IMR-90 (cell line): ENCODE measurements at regions not wholly inside any gene's neighbourhood (a gene's known extent, or its start where the extent isn't known, plus 50 kb on each side); places are given as distances from the start of the nearest gene placed in this dataset.

Experiments
- ATAC-seq: fragments of 200-7000 bp; cut with Tn5 transposase; 2 replicates; pipeline ENCODE4 v1.9.1; 2020; ENCODE audit warnings: low read depth, mild to moderate bottlenecking, moderate library complexity
- BruUV-seq: library from RNA; stranded (reverse); fragments of 400-500 nt; replicated peaks from 2 replicates; lab custom pipeline; 2021; lab: Mats Ljungman, UMichigan
- CTCF ChIA-PET: fragments of 300-600 bp; formaldehyde crosslinking; extraction: SDS; loops from one replicate; lab custom pipeline; 2021; ENCODE audit warnings: antibody characterized with exemption; lab: Yijun Ruan, JAX
- POLR2A ChIA-PET: fragments of 300-600 bp; sonication (Branson Sonifier 250); formaldehyde crosslinking; loops from one replicate; lab custom pipeline; 2022; ENCODE audit warnings: antibody characterized with exemption; ENCODE audit not compliant: unreplicated experiment; lab: Charles Lee
- DNase-seq: peaks from one replicate; pipeline ENCODE4 v3.0.0; 2013
- H2AFZ ChIP-seq: replicated peaks from 2 replicates; pipeline ENCODE3; 2013; ENCODE audit warnings: low read length, mild to moderate bottlenecking; ENCODE audit not compliant: poor library complexity
- H2AK5ac ChIP-seq: 2 replicates; pipeline ENCODE4 v1.6.1; 2013; ENCODE audit warnings: low read depth, low read length, inconsistent platforms
- H2AK9ac ChIP-seq: replicated peaks from 2 replicates; pipeline ENCODE3; 2013; ENCODE audit warnings: mild to moderate bottlenecking, low read depth, low read length, moderate library complexity; ENCODE audit not compliant: poor library complexity
- H2BK120ac ChIP-seq: 2 replicates; pipeline ENCODE4 v1.6.1; 2013; ENCODE audit warnings: low read depth, low read length, inconsistent platforms
- H2BK15ac ChIP-seq: 3 replicates; pipeline ENCODE4 v1.6.1; 2013; ENCODE audit warnings: low read depth, low read length, inconsistent platforms
- H2BK20ac ChIP-seq: 2 replicates; pipeline ENCODE4 v1.6.1; 2013; ENCODE audit warnings: low read depth, mild to moderate bottlenecking, inconsistent platforms, low read length, moderate library complexity
- H2BK5ac ChIP-seq: 2 replicates; pipeline ENCODE4 v1.6.1; 2013; ENCODE audit warnings: mild to moderate bottlenecking, low read depth, low read length, inconsistent platforms; ENCODE audit not compliant: poor library complexity, severe bottlenecking
- H3K14ac ChIP-seq: replicated peaks from 2 replicates; pipeline ENCODE4 v1.6.1; 2013; ENCODE audit warnings: low read depth, low read length, inconsistent platforms
- H3K18ac ChIP-seq: 2 replicates; pipeline ENCODE4 v1.6.1; 2013; ENCODE audit warnings: low read depth, low read length, control low read depth
- H3K23ac ChIP-seq: 2 replicates; pipeline ENCODE4 v1.6.1; 2013; ENCODE audit warnings: low read depth, low read length, inconsistent platforms
- H3K27ac ChIP-seq: 2 replicates; pipeline ENCODE4 v1.5.1; 2013; ENCODE audit warnings: mild to moderate bottlenecking, control low read depth, low read length; ENCODE audit not compliant: insufficient read depth
- H3K27me3 ChIP-seq: 2 replicates; pipeline ENCODE4 v1.6.1; 2013; ENCODE audit warnings: low read length; ENCODE audit not compliant: control insufficient read depth, insufficient read depth
- H3K36me3 ChIP-seq: 2 replicates; pipeline ENCODE4 v1.6.1; 2013; ENCODE audit warnings: low read length, mixed read lengths; ENCODE audit not compliant: control insufficient read depth, insufficient read depth
- H3K4ac ChIP-seq: 2 replicates; pipeline ENCODE4 v1.6.1; 2013; ENCODE audit warnings: low read depth, low read length, inconsistent platforms
- H3K4me1 ChIP-seq: 2 replicates; pipeline ENCODE4 v1.6.1; 2013; ENCODE audit warnings: low read length, mixed read lengths; ENCODE audit not compliant: control insufficient read depth, insufficient read depth
- H3K4me2 ChIP-seq: 2 replicates; pipeline ENCODE4 v1.6.1; 2013; ENCODE audit warnings: low read depth, mild to moderate bottlenecking, control low read depth, low read length, moderate library complexity
- H3K4me3 ChIP-seq: 2 replicates; pipeline ENCODE4 v1.5.1; 2013; ENCODE audit warnings: low read depth, mild to moderate bottlenecking, control low read depth, low read length, moderate library complexity; ENCODE audit not compliant: insufficient read depth
- H3K56ac ChIP-seq: 2 replicates; pipeline ENCODE4 v1.6.1; 2013; ENCODE audit warnings: low read length, inconsistent platforms; ENCODE audit not compliant: insufficient read depth; ENCODE audit errors: extremely low read depth
- H3K79me1 ChIP-seq, 2 experiments: 2 replicates each; pipeline ENCODE4 v1.6.1; 2013; ENCODE audit warnings: low read length in 2 of 2, inconsistent platforms in 1 of 2, low read depth in 1 of 2
- H3K9ac ChIP-seq: 2 replicates; pipeline ENCODE4 v1.6.1; 2013; ENCODE audit warnings: low read depth, low read length, control low read depth
- H3K9me1 ChIP-seq: 2 replicates; pipeline ENCODE4 v1.6.1; 2013; ENCODE audit warnings: low read length, inconsistent platforms; ENCODE audit not compliant: insufficient read depth
- H3K9me3 ChIP-seq: 2 replicates; pipeline ENCODE4 v1.6.1; 2013; ENCODE audit warnings: low read length; ENCODE audit not compliant: control insufficient read depth, insufficient read depth
- H4K20me1 ChIP-seq: 2 replicates; pipeline ENCODE4 v1.6.1; 2013; ENCODE audit warnings: low read length, inconsistent platforms; ENCODE audit not compliant: insufficient read depth
- H4K5ac ChIP-seq: 2 replicates; pipeline ENCODE4 v1.6.1; 2013; ENCODE audit warnings: mild to moderate bottlenecking, low read depth, low read length, control low read depth
- H4K8ac ChIP-seq, 2 experiments: 2 replicates each; pipeline ENCODE4 v1.6.1; 2013; ENCODE audit warnings: low read depth in 2 of 2, low read length in 2 of 2, control low read depth in 1 of 2, inconsistent platforms in 1 of 2
- H4K91ac ChIP-seq: 2 replicates; pipeline ENCODE4 v1.6.1; 2013; ENCODE audit warnings: low read depth, low read length, inconsistent platforms; ENCODE audit not compliant: insufficient read depth
- BHLHE40 ChIP-seq: fragments of 150-350 bp; IDR thresholded peaks from 2 replicates; pipeline ENCODE4 v1.6.1; 2016; ENCODE audit warnings: mild to moderate bottlenecking, low read depth, low read length
- FOS ChIP-seq: fragments of 150-350 bp; IDR thresholded peaks from 2 replicates; pipeline ENCODE4 v1.6.1; 2016; ENCODE audit warnings: low read depth, low read length
- MAFK ChIP-seq: IDR thresholded peaks from 2 replicates; pipeline ENCODE4 v1.6.1; 2012; ENCODE audit warnings: low read depth, low read length, improper control_type of control experiment
- MAZ ChIP-seq: IDR thresholded peaks from 2 replicates; pipeline ENCODE4 v1.6.1; 2012; ENCODE audit warnings: low read depth, mild to moderate bottlenecking, low read length, improper control_type of control experiment, moderate library complexity, borderline replicate concordance
- POLR2A ChIP-seq: IDR thresholded peaks from 2 replicates; pipeline ENCODE4 v1.6.1; 2012; ENCODE audit warnings: mild to moderate bottlenecking, low read depth, low read length
- RFX5 ChIP-seq: IDR thresholded peaks from 2 replicates; pipeline ENCODE4 v1.8.0; 2012; ENCODE audit warnings: low read depth, mild to moderate bottlenecking, low read length, moderate library complexity
- USF2 ChIP-seq: fragments of 150-350 bp; IDR thresholded peaks from 2 replicates; pipeline ENCODE4 v1.6.1; 2017; ENCODE audit warnings: mild to moderate bottlenecking, antibody characterized with exemption, low read length, low read depth
- WGBS, 2 experiments: methylation state at CpG; one replicate each; pipeline versions ENCODE4 v1.1.5 to v1.1.7; 2013; ENCODE audit warnings: missing lambda C conversion rate in 2 of 2; ENCODE audit not compliant: insufficient read length in 1 of 2; ENCODE audit errors: extremely low coverage in 2 of 2; 5-methylcytosine and 5-hydroxymethylcytosine counted together
- dilution Hi-C: fragments of 300-500 bp; cut with HindIII; formaldehyde crosslinking; loops from one replicate; pipeline ENCODE4 v1.14.3; 2018; ENCODE audit warnings: low sequenced_read_pairs; ENCODE audit not compliant: unreplicated experiment
- in situ Hi-C: fragments of 300-500 bp; cut with MboI; formaldehyde crosslinking; loops from 3 replicates; pipeline ENCODE4 v1.14.3; 2019; ENCODE audit warnings: low sequenced_read_pairs, inconsistent platforms, mixed read lengths
- intact Hi-C: fragments of 100-400 bp; cut with micrococcal nuclease; formaldehyde crosslinking; loops from 2 replicates; pipeline ENCODE4 v1.10.0; 2022

DNA sequence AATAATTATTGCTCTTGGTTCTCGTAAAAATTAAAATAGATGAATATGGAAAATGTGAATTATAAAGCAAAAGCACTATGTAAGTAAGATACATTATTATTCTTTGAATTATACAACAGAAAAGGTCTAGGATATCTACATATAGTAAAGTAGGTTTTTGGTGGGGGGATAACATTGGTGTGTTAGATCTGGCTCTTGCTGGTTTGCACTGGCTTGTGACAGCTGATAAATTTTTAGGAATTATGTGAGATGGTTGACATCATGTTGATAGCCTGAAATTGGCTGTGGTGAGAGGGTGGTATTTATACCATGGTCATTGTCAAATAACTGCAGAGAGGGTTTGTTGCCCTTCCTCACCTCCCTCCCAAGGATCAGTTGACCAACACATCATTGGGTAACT, 50.7 kb upstream of the BTG1 start:
- H3K4me1 ChIP-seq, result no peaks in the 10 kb centered on the region
- no peak overlapping the region for H3K23ac ChIP-seq
- dilution Hi-C loops, result no loop called here
- H2AK9ac ChIP-seq, result no peak overlapping the region
- H3K27me3 ChIP-seq, result no peaks in the 10 kb centered on the region; the same call in 1 of the 2 replicates
- H3K4me3 ChIP-seq, result no peak overlapping the region
- H2BK15ac ChIP-seq, result no peak overlapping the region
- H2AFZ ChIP-seq, result no peak overlapping the region
- ChIA-PET POLR2A (no interaction called here), CTCF (interaction anchor here (0.5 kb wide), 1 partner anchor 13 kb away, joined by 3 read pairs; no protein-coding TSS in a partner anchor)
- no peak overlapping the region for H2BK20ac ChIP-seq
- H3K4ac ChIP-seq, result no peak overlapping the region
- no peak overlapping the region for H4K91ac ChIP-seq
- H3K18ac ChIP-seq, result no peak overlapping the region
- H3K4me2 ChIP-seq, result no peak overlapping the region
- no peak overlapping the region for H4K8ac ChIP-seq
- H3K9me3 ChIP-seq, result 0 out of 2 replicates have a peak, but pooled peaks cover 2% of the 10 kb centered on the region
- no peaks in the 10 kb centered on the region for H4K20me1 ChIP-seq
- H2BK120ac ChIP-seq, result no peak overlapping the region
- H3K9me1 ChIP-seq, result no peaks in the 10 kb centered on the region
- H3K9ac ChIP-seq, result no peak overlapping the region
- WGBS, 2 experiments, result no CpG with 5 or more reads among the region's 1 CpG
- H2BK5ac ChIP-seq, result no peak overlapping the region
- no peak for ATAC-seq
- no peak overlapping the region for H4K5ac ChIP-seq
- in situ Hi-C loops, result no loop called here
- no peak overlapping the region for H3K14ac ChIP-seq
- H3K36me3 ChIP-seq, result no peaks in the 10 kb centered on the region
- H3K56ac ChIP-seq, result no peak overlapping the region
- H3K79me1 ChIP-seq, result no peaks in the 10 kb centered on the region
- H2AK5ac ChIP-seq, result no peak overlapping the region
- intact Hi-C loops, result no loop called here
- H3K27ac ChIP-seq, result no peak overlapping the region
- TF ChIP-seq BHLHE40 (no peak), POLR2A (no peak), MAZ (no peak), MAFK (no peak), USF2 (no peak), RFX5 (no peak), FOS (no peak)
- DNase-seq, result no peak
- no TSS peak for BruUV-seq
